ENCODE measurements at regions not wholly inside any gene's neighbourhood (a gene's known extent, or its start where the extent isn't known, plus 50 kb on each side); places are given as distances from the start of the nearest gene placed in this dataset.

DNA sequence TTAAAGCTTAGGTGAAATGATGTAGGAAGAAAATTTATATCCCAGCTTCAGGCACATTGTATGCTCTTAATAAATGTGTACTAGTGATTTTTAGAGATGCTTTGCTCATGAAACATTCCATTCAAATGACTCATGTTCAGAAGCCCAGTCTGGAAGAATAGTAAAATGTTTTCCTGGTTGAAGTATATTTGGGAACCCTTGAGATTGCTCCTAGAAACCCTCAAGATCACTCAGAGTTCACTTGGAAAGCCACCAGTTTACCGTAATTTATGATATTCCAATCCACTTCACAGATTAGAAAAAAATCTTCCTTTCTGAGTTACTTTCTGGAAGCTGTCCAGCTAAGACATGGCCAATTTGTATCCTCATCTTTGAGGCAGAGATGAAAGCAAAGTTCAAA, 186.4 kb downstream of the SYT10 start:
- no peak overlapping the region for H3K27ac ChIP-seq
- TF ChIP-seq, protein P1, sequence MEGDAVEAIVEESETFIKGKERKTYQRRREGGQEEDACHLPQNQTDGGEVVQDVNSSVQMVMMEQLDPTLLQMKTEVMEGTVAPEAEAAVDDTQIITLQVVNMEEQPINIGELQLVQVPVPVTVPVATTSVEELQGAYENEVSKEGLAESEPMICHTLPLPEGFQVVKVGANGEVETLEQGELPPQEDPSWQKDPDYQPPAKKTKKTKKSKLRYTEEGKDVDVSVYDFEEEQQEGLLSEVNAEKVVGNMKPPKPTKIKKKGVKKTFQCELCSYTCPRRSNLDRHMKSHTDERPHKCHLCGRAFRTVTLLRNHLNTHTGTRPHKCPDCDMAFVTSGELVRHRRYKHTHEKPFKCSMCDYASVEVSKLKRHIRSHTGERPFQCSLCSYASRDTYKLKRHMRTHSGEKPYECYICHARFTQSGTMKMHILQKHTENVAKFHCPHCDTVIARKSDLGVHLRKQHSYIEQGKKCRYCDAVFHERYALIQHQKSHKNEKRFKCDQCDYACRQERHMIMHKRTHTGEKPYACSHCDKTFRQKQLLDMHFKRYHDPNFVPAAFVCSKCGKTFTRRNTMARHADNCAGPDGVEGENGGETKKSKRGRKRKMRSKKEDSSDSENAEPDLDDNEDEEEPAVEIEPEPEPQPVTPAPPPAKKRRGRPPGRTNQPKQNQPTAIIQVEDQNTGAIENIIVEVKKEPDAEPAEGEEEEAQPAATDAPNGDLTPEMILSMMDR (IDR thresholded peaks at IDR 0.05), result no peak
- no peak for TF ChIP-seq ZFX (IDR thresholded peaks at IDR 0.05; ENCODE audit: borderline replicate concordance)

DNA sequence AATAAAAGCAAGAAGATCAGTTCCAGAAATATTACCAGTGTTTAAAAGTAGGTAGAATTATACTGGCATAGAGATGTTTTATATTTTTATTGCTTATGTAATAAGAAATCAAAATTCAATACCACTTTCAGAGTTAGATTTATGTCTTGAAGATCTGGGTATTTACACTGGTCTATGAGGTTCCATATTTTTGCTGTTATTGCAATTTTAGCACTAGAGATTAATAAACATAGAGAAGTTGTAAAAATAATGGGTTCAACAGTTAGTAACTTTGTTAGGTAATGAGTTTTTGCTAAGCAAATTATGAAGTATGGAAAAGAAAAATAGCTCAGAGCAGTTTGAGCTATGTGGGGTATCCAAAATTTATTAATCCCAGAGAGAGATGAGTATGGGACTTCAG, 188.1 kb downstream of the SYT10 start:
- TF ChIP-seq, protein P1 (IDR thresholded peaks at IDR 0.05), result no peak
- no peak for TF ChIP-seq ZFX (IDR thresholded peaks at IDR 0.05; ENCODE audit: borderline replicate concordance)
- no peak overlapping the region for H3K27ac ChIP-seq

DNA sequence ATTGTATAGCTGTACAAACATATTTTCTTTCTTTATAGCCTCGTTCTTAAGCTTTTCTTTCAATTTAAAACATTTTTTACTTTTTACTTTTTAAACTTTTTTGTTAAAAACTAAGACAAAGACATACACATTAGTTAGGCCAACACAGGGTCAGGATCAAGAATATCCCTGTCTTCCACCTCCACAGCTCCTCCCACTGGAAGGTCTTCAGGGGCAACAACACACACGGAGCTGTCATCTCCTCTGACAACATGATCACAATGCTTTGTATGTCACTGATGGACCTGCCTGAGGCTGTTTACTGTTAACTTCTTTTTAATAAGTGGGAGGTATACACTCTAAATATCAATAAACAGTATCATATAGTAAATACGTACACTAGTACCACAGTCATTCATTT, 191.3 kb downstream of the SYT10 start:
- peak overlapping the region; percentile 46 for H3K27ac ChIP-seq
- TF ChIP-seq ZFX (IDR thresholded peaks at IDR 0.05; ENCODE audit: borderline replicate concordance), result no peak
- TF ChIP-seq, protein P1 (IDR thresholded peaks at IDR 0.05), result peak; percentile 43

GRCh38 chr12:33247625-33248024, 192.0 kb downstream of the SYT10 start:
- TF ChIP-seq, protein P1 (IDR thresholded peaks at IDR 0.05), result no peak
- TF ChIP-seq ZFX (IDR thresholded peaks at IDR 0.05; ENCODE audit: borderline replicate concordance), result no peak
- peak overlapping the region; percentile 46 for H3K27ac ChIP-seq

DNA sequence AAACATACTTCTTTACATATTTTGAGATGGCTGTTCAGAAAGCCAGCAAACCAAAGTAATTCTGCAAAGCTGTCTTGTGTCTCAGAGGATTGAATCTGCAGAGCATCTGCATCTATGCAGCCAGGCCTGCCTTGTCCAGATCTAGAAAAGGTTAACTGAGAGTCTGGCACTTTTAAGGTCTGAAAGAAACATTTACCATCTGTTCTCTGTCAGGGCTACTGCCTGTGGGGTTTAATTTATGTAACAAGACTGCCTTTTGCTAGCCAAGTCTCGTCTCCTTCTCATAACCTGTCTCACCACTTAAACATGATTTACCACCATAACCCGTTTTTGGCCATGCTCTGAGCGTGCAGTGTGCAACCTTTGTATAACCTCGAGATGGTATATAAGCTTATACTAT, 194.2 kb downstream of the SYT10 start:
- H3K27ac ChIP-seq, result no peak overlapping the region
- TF ChIP-seq ZFX (IDR thresholded peaks at IDR 0.05; ENCODE audit: borderline replicate concordance), result no peak
- TF ChIP-seq, protein P1 (IDR thresholded peaks at IDR 0.05), result no peak

- TF ChIP-seq, protein P1 (IDR thresholded peaks at IDR 0.05), result no peak
- no peak overlapping the region for H3K27ac ChIP-seq
These were observed 212.9 kb downstream of the SYT10 start for GRCh38 chr12:33226671-33227070.

DNA sequence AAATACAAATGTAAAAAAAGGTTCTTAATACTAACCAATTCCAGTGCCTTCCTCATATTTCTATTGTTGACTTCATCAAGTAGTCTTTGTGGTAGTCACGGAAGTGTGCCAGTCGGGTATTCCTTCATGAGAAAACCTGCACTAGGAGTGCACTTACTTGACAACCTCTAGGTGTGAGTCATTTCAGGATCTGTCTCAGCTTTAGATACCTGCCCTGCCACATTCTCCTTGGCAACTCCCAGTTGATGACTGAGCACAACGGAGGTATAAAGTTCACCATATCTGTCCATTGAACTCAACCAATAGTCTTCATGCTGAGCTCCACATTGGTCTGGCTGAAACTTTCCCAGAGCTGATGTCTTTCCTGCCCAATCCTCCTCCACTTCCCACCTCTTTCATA, 215.7 kb downstream of the SYT10 start:
- TF ChIP-seq ZFX (IDR thresholded peaks at IDR 0.05; ENCODE audit: borderline replicate concordance), result no peak
- TF ChIP-seq, protein P1 (IDR thresholded peaks at IDR 0.05), result no peak

More for the DNA sequence above, 215.7 kb downstream of the SYT10 start:
- no peak overlapping the region for H3K27ac ChIP-seq

All from 22Rv1 (cell line).